D341Med (cell line): ENCODE measurements at regions not wholly inside any gene's neighbourhood (a gene's known extent, or its start where the extent isn't known, plus 50 kb on each side); places are given as distances from the start of the nearest gene placed in this dataset.
A peak's percentile ranks its signal among the peaks of the same experiment; 100 is the strongest.

Source experiments
- DNase-seq: peaks from one replicate; pipeline ENCODE4 v3.0.0; 2012; ENCODE audit warnings: low spot score

DNA sequence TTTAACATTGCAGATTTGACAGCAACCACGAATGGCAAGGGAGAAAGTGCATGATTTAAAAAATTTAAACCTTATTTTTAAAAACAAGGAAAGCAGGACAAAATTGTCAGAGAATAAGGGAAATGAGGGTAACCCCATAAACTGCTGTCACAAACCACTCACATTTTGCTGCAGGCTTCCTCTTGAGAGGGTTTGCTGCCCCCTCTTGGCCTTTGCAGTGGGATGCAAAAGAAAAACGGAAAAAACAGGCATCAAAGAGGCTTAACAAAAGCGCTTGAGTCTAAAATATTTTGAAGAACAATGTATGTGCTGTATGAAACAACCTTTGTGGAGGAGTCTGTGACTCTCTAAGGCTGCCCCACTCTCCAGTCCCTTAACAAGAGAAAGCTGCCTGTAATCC lies 91.6 kb downstream of the TMX3 start:
- DNase-seq: peak; percentile 82

DNA sequence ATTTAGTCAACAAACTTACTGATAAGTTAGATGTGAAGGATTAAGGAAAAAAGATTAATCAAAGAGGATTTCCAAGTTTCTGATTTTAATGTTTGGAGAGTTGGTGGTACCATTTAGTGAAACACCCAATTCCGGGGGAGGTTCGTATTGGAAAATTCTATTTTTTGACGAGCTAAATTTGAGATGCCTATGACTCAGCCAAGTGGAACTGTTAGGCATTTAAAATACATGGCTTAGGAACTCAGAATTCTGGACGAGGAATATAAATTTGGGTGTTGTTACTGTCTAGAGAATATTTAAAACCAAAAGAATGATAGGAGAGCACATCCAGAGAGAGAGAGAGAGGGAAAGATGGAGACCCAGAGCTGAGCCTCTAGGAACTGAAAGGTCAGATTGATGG lies 103.6 kb downstream of the TMX3 start:
- DNase-seq: no peak

DNA sequence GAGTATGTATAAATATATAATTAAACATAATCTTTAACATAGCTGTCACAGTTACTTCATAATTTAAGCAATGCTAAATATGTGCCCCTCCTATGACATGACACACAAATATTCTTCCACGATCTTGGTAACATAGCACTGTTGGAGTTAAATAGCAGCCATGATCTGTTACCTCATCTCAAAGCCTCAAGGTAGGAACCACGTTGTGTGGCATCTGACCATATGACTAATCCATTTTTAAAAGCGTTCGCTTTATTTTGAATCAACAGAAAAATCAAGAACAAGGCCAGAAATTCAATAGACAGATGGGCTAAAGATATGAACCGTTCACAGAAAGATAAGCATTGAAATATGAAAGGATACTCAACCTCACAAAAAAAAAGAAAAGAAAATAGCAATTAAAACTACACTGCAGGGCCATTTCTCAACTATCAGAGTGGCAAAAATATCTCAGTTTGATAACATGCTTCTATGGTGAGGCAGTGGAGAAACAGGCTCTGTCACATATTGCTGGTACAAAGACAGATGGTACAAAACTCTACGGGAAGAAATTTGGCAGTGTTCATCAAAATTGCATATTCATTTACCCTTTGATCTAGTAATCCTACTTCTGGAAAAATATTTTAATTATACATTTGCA lies 105.9 kb downstream of the TMX3 start:
- DNase-seq: no peak

DNA sequence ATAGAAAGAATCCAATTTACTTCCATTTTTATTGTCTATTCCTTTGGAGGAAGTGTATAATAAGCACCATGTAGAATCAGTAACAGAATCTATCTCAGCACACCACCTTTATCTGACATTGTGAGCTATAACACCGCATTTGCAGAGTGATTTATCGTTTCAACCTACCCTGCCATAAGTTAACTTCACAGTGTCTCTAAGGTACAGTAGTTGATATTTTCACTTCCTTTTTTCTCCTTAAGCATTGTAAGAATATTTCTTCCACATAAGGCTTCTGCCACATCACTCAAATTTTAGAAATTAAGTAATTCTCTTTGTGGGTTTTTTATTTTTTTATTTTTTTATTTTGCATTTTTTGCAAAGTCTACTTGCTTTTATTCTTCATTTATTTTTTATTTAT lies 107.1 kb downstream of the TMX3 start:
- DNase-seq: no peak

DNA sequence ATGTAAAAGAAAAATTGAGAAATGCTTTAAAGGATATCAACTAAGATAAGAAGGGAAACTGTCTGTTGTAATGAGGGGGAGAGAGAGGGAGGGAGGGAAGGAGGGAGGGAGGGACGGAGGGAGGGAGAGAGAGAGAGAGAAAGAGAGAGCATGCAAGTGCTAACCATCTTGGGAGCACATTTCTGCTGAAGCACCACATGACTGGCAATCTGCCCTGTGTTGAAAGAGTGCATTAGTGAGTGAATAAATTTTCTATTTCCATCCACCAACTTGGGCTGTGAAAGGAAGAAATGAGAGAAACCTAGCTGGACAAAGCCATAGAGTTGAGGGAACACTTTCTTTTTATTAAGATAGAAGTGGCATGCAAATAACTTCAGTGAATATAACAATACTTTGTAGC lies 110.7 kb downstream of the TMX3 start:
- DNase-seq: no peak

DNA sequence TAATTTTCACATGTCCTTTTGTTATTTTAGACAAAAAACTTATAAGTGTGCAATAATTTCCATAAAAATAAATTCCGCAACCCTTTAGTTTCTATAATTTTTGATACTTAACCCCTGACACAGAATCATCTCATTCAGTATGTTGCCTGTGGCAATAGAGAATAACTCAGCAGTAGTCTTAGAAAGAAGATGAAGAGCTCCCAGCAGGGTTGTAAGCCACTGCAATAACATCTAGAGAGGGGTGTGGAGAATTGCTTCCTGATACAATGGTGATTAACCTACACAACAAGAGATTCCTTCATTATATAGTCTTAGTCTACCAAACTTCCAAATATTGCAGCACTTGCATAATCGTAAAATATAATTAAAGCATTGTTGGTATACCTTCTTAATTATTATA lies 118.9 kb downstream of the TMX3 start:
- DNase-seq: no peak

DNA sequence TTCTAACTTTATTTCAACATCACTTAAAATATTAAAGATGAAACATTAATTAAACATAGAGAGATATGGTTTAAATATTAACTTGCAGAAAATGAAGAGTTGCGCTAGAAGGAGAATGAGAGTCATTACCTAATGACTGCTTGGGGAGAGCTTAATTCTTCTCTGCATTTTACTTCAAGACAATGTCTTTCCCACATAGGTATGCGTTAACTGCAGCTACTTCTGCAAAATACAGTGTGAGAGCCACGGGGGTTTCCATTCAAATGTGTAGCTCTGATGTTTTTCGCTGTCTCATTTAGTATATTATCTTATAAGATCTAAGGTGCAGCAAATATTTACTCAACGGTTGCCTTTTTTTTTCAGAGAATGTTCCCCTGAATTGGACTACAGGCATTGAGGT lies 126.7 kb downstream of the TMX3 start:
- no peak for DNase-seq

DNA sequence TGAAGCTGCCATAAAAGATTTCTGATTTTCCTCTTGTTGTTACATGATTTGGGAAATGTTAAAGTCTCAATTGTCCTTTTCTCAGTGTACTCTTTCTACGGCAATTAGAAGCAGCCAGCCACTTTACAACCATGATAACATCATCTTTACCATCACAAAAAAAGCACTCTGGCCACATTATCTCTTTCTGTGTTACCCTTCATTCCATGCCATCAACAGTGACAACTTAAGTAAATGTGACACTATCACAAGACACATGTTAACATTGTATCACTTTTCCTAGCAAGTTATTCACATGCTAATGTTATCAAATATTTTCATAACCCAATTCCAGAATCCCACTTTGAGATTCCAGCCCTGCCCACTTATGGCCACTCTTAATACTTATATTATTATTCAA lies 131.2 kb downstream of the TMX3 start:
- DNase-seq: no peak

DNA sequence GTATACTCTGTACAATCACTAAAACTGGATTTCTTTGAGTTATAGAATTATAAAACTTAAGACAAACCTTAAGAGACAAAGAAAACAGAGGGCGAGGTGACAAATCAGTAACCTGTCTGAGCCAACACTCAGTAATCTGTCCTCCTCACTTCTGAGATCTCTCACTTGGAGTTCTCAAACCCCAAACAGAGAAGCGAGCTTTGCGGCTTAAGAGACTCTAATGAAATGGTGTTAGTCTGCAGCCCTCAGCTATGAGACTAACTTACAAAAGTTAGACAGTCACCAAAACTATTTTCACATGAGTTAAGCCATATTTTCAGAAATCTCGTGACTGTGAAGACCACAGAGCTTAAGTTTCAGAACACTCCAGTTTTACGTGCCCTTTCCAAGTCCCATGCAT lies 140.6 kb downstream of the TMX3 start:
- DNase-seq: no peak

DNA sequence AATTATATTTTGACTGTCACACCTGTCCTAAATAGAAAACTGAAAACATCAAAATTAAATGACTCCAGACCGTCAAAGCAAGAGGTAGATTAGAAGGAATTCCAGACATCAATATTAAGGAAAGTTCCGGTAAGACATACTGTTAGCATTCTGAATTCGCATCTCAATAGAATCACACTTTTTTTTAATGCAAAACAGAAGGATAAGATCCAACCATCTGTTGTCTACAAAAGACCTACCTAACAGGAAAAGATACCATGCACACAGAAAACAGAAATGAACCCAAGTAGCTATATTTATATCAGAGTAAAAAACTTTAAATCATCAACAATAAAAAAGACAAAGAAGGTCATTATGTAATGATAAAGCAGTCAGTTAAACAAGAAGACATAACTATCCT lies 145.0 kb downstream of the TMX3 start:
- DNase-seq: no peak

DNA sequence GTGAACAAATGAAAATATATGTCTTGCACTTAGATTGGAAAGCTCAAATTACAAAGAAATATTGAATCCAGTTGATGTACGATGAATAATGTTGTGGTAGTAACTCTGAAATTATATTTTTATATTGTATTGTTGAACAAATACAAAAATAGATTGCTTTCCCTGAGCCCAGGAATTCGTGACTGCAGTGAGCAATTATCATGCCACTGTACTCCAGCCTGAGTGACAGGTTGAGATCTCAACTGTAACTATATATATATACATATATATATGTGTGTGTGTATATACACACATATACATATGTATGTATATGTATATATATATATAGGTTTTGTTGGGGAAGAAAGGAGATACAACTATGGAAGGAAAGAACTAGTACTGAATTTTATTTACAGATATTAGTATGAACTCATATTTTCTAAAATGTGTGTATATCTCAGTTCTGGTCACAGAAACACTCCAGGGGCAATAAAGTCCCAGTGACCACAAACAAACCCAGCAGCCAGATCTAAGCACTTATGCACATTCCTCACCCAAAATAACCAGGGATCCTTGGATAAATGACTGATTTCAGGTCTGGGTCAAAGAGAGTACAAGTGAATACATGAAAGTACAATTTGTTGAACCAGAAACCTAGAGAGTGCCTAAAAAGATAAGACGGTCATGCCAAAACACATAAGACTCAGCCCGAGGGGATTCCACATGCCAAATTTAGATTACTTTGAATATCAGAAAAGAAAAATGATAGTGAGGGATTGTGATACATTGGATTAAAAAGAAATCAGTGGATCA lies 146.3 kb downstream of the TMX3 start:
- no peak for DNase-seq

DNA sequence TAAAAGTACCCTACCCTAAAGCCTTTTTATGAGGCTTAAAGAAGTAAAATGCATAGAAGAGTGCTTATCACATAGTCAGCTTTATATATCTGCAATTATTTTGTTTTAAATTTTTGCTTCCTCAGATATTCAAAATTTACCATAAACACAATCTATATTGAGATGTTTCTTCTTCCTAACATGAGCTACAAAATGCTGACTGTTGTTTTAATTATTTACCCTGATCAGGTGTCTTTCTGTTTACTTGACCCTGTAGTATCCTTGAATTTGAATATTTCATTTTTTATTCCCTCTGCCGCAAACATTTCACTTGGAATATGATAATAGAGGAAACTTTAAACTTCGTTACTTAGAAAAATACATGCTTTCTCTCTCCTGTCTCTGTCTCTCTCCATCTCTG lies 147.9 kb downstream of the TMX3 start:
- no peak for DNase-seq

DNA sequence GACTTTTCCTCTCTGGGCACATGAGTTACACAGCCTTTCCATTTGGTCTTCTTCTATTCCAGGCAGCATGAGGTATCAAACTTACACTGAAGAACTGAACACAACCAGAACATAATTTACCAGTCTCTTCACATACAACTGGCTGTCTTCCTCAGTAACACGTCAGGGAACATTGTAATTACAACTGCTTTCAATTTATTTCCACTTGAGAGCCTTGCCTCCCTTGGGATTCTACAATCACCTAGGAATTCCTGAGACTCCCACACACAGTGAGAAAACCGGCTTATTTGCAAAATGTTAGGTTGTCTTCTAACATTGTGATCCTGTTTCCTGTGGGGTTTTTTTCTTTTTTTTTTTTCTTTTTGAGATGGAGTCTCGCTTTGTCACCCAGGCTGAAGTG lies 149.9 kb downstream of the TMX3 start:
- no peak for DNase-seq

DNA sequence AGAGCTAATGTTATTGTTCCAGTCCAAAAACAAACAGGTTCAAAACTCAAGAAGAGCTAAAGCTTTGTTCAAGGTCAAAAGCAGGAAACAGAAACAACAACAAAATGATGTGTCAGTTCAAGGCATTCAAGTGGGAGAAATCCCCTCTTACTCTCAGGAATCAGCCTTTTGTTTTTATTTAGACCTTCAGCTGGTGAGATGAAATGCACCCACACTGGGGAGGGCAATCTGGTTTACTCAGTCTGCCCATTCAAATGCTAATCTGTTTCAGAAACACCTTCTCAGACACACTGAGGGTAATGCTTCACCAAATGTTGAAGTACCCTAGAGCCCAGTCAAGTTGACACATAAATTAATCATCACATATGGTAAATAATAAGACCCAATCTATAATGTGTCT lies 150.6 kb downstream of the TMX3 start:
- no peak for DNase-seq

DNA sequence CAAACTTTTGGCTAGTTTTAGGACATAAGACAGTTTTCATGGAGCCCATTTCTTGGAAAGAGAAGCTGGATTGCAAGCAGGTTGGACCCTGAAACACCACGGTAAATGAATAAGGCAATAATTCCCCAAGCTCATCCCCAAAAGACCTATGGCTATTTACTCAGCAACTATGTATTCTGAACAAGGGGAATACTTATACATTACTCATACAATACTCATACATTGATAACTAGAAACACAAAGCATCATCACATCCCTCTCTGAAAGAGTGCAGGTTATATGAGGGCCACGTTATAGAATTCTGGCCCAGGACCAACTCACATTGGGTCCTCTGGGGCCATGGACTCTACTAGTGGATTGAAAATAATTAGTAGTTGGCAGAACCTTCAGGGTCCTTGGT lies 154.8 kb downstream of the TMX3 start:
- DNase-seq: no peak

DNA sequence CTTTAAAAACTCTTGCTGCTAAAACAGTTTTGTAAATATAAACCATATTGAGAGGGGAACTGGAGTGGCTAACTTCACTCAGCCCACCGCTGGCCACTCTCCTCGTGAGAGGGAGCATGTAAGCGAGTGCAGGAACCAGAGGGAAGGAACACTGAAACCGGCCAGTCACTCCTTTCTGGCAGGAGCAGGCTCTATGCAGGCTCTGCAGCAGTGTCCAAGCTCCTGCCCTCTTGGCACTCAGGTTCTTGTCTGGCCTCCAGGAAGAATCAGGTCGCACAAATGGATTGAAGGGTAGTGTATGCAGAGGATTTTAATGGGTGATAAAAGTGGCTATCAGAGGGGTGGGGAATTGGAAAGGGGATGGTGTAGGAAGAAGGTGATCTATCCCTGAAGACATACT lies 157.7 kb downstream of the TMX3 start:
- no peak for DNase-seq

DNA sequence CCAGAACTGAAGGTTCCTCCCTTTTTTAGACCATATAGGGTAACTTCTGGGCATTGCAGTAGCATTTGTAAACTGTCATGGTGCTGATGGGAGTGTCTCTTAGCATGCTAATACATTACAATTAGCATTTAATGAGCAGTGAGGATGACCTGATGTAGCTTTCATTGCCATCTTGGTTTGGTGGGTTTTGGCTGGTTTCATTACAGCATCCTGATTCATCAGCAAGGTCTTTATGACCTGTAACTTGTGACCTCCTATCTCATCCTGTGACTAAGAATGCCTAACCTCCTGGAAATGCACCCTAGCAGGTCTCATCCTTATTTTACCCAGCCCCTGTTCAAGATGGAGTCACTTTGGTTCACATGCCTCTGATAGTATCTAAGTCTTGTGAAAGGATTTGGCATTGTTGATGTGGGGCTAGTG lies 159.0 kb downstream of the TMX3 start:
- no peak for DNase-seq

DNA sequence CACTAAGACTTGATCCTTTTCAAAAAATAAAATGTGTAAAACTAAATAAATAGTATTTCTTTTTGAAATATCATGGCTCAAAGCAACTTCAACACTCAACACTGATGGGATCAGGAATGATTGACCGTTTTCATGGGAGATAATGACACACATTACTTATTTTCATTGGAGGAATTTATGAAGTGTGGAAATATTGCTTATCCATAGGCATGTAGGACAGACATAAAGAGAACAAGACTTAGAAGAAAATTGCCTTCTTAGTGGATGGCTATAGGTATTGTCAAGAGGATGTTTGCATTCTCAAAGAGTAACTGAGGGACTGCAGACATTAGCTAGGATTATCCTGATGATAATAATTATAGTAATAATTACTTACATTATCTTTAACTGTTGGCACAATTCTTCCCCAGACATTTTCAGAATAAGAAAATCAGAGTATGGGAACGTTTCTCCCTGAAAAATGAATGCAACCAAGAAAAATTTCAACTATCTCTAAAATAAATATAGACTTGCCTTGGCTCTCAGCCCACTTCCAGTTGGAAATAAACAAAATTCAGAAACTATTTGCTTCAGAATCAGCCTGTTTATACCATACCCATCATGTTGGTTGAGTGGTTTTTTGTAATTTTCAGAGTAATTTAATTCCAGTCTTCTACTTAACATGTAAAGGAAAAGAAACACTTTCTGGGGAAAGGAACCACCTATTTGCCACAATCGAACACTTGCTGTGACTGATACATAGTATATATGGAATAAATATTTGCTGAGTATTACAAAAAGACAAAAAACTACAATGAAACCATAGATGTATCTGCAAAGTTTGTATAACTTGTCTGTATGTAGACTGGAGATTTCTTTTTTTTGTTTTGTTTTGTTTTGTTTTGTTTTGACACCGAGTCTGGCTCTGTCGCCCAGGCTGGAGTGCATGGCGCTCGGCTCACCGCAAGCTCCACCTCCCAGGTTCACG lies 165.7 kb downstream of the TMX3 start:
- no peak for DNase-seq

DNA sequence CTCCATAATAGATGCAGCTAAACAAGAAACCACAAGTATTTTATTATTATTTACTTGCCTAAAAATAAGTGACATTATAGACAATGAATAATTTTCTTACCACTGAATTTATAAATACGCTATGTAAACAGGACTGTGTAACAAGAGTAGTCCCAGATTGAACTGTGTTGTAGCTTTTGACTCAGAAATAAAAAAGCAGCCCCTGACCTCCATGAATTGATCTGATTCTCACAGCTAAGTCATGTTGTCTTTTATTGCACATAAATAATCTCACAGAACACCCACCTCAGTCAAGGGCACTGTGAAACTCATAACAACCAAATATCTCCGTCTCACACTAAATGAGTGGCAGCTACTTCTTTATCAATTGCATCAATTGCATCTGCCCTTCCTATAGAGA lies 171.6 kb downstream of the TMX3 start:
- DNase-seq: no peak

DNA sequence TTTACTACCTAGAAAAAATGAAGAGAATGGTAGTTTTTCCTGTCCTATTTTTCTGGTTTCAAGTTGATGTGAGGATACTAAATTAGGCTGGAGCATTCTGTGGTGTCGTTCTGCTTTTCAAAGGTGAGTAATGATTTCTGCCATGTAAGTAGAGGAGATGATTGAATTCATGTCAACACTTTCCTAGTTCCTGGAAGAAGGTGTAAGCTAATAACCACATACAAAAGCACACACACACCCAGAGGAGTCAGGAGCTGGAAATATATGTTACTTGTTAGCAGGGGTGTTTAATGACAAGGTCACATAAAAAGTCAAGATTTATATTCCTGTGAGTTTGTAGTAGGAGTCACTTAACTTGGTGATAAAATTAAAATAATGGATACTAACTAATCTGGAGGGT lies 172.1 kb downstream of the TMX3 start:
- no peak for DNase-seq

DNA sequence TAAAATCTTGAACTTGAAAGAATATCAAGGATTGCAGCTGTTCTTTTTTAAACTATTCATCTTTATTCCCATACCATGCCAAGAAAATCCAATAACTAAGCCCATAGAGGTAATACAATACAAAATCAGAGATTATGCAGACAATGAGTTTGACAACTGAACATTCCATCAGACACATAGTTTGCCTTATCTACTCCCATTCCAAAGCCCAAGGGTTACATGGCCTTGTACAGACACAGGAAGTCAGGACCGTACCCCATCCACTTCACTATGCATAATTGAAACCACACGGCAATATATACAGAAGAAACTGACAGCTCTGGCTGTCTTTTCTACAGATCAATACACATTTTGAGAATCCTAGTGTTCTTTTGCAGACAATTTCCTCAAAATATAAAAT lies 181.3 kb downstream of the TMX3 start:
- no peak for DNase-seq

DNA sequence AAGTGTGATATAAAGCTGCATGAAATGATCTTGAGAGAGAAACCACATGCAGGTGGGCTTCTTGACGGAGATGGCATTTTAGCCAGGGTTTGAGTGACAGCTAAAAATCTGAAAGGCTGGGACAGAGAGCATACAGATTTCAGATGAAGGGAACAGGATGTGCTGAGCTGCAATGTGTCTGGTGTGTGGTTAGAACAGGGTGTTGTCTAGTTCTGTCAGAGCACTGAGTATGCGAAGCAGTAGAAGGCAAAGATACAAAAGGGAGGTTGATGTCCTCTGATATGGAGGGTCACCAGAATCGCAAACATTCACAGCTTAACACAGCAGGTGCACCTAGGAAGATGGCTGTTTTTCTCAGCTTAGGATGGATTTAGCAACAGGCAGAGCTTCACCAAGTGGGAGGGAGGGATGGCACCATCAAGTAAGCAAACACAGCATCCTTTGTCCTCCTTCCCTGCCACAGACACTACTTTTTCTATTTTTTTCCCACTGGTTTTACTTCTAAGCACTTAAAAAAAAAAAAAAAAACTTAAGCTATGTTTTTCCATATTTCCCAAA lies 182.5 kb downstream of the TMX3 start:
- DNase-seq: no peak

DNA sequence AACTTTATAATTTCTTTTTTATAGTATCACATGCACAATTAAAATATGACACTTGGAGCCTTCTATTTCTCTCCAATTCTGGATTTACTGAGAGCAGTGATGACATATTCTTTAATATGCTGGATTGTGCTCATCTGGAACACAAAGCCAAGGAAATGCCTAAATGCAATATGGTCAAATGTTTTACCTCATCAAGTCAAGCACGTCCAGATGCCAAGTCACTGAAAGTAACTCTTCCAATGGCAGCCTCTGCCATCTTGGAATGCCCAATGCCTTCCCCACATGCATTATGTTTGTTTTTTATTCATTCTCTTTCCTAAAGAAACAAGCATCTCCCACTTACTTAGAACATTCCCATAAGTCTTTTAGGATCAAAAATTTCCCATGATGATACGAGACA lies 189.8 kb downstream of the TMX3 start:
- DNase-seq: no peak
